NCI-H524 (cell line): ENCODE measurements at regions not wholly inside any gene's neighbourhood (a gene's known extent, or its start where the extent isn't known, plus 50 kb on each side); places are given as distances from the start of the nearest gene placed in this dataset.

ENCODE experiments used
- DNase-seq, 2 experiments: peaks; one replicate each; lab custom pipeline; 2025; lab: John Stamatoyannopoulos, UW

DNA sequence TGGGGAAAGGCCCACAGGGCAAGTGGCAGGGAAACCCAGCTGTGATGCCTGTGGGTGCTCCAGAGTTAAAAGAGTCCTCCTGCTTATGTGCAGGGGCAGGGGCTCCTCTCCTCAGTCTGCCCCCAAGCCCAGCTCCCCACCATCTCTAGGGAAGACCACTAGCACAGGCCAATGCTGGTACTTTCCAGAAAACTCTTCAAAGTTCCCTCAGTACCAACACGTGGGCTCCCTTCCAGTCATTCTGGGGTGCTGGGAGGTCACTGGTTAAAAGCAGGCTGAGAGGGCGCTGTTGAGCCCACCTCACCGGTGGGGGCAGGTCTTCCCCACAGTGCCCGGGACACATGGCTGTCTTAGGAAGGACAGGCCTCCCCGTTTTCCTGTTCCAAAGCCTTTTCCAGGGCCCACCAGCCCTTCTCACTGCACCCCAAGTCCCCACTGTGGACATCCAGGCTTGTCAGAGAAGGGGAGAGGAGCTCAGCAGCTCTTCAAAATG, 154.6 kb downstream of the TRIM29 start:
- no peak for DNase-seq

DNA sequence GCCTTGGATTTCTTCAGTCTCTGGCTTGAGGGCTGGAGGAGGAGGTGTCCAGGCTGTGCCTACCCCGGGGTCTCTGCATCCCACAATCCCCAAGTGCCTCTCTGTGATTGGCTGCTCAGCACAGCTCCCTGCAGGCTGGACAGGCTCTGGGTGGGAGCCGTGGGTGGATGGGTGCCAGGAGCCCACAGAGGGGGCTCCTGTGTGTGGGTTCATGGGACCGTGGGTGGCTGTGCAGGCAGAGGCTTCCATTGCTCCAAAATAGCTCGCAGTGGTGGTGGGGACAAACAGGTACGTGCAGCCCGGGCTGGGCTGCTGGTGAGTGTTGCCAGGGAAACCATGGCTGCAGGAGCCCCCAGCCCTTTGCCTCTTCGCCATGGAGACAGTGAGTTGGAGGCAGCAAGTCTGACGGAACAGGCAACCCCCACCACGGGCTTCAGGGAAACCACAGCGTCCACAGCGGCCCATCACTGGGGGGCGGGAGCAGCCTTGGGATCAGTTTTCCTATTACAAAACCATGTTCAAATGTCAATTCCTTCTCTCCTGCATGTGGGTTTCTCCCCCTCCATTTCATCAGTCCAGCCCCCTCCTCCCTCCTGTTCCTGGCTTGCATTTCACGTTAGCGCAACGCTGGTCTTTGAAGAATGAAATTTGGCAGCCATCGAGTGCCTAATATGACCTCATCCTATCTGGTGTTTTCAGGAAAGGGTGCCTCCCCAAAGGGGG, 155.2 kb downstream of the TRIM29 start:
- DNase-seq, result no peak

DNA sequence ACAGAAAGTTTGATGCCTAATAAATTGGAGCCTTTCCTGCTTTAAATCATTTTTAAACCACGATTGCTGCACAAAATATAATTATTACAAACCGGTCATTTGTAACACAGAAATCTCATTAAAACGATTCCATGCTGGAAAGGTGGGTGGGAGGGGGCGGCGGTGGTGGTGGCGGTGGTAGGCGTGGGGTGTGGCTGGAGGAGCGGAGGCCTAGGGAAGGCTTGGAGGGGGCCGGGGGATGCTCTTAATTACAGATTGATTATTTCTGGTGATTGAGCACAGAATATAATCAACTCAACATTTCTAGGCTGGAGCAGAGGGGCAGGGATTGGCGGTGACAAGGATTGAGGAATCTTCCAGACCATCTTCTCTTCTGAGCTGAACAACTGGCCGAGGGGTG, 157.5 kb downstream of the TRIM29 start:
- DNase-seq, result no peak

DNA sequence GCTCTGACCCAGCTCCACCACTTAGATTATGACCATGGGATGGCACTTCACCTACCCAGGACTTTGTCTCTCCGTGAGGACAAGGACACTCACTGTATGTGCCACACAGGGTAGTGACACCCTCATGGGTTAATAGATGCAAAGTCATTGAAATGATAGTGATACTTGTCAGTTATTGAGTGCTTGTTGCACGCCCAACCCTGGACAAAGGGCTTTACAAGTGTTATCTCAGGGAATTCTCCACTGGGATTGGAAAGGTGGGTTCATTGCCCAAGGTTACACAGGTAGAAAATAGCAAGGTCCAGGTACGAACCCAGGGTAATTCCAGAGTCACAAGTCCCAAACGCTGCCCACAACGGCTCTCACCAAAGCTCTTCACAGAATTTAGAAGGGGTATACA, 158.2 kb downstream of the TRIM29 start:
- no peak for DNase-seq

DNA sequence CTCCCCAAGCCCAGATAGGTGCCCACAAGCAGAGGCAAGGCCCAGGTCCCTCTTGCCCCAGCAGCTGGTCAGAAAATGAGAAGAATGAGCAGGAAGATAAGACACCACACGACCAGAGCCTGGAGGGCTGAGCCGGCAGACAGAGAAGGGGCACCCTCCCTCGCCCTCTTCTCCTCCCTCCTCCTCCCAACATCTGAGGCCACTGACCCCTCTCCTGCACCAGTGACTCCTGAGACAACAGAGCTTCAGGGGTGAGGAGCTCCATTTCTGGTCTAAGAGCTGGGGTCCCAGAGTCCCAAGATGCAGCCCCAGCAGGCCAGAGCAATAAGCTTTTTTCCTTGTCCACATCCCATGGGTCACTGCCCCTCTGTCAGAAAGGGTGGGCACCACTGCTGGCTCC, 159.2 kb downstream of the TRIM29 start:
- DNase-seq, result no peak

DNA sequence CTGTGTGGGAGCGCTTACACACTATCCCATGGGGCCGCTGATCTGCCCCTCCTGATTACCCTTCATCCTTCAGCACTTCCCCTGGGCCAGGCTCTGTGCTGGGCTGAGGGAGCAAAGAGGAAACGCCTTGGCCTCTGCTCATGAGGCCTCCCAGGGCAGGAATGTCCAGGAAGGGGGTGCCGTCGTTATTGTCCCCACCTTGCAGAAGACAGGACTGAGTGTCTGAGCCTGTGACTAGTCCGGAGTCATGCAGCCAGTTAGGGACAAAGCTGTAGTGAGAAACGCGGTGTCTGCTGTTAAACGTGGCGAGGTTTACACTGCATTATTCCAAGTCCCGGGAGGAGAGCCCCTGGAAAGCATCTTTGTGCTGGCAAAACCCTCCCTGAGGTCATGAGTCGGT, 160.0 kb downstream of the TRIM29 start:
- DNase-seq, result no peak

DNA sequence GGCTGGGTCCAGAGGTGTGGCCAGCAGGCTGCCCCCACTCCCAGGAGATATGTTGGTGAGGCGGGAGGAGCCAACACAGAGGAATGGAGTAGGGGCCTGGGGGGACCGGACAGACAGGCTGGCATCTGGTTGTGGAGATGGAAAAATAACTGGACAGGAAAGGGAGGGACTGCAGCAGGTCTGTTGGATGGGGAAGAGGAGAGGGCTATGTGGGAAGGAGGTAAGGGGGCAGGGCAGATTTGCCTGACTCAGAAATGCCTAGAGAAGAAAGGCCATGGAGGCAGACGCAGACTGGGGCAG, 160.4 kb downstream of the TRIM29 start:
- DNase-seq, result no peak

DNA sequence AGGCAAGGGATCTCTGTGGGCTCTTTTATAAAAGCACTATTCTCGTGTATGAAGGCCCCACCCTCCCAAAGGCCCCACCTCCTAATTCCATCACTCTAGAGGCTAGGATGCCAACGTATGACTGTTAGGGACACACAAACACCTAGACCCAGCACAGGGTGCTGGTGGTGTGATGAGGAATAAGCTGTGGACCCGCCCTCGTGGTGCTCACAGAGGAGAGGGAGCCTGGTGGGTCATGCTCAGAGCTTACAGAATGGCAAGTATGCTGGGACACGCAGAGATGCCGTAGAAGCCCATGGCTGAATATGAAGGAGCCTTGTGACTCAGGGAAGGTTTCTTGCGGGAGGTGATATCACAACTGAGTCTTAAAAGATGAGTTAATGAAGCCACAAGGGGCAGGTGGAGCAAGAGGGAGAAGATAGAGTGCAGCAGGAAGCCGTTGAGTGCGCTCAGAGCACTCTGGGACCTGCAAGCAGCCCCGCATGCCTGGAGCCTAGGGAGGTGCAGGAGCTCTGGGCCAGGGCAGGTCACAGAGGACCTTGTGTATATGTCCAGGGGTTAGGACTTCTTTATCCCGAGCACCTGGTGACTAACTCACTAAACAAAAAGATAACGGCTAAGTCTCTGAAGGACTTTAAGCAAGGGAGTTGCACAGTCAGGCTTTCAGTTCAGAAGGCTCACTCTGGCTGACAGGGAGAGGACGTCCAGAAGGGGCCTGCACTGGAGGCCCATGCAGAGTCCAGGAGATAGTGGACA, 160.9 kb downstream of the TRIM29 start:
- no peak for DNase-seq

DNA sequence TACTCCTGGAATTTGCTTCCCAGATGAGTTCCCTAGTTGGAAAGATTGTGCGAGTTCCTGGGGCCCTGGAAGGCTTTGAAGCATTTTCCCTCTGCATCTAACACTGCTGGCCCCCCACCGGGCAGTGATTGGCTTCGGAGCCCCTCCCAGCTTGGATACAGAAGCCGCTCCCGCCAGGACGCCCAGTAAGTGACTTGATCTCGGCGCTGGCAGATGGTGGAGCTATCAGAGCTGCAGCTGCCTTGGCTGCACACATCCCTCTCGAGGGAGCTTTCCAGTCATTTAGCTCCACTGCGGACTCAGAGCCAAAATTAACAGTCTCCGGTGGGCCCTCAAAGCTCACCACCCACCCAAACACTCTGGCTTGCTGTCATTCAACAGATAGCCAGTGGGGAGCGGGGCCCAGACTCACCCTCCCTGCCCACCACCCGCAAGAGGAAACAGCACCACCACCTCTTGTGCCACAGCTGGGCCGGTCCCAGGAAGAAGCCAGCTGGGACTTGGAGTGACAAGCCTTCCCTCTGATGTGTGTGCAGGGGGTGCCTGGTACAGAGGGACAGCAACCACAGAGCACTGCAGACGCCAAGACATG, 162.3 kb downstream of the TRIM29 start:
- DNase-seq, result peak; percentile 89 to 95

DNA sequence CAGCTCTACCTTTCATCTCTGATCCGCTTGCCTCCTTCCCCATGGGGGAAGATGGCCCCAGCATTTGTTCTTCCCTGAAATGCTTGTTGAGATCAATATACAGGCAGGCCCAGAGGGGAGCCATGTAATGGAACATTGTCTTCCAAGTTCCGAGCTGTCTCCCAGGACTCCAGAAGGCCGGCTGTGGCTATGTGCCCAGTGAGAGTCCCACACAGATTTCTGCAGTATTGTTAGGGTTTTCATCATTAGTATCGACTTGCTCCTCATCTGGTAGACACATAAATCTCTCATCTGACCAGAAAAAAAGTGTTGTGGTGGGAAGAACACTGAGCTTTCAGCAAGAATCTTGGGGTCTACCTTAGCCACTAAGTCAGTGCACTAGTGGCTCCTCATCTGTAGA, 163.4 kb downstream of the TRIM29 start:
- DNase-seq, result no peak

DNA sequence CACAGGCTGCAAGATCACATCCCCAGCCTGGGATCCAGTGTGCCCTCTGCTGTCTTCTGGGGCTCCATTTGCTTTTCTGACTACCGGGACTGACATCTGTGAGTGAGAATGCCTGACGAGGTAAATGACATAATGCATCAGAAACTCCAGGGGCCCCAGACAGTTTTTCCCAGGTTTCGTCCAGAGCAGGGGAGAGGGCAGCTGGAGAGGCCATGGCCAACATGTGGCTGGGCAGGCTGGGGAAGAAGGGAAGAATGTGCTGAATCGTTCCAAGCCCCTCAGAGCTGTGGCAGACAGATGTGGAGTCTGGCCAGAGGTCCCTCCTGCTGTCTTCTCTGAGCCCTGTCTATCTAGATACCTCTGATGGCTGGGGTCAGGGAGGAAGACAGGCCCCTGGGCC, 163.9 kb downstream of the TRIM29 start:
- DNase-seq, result peak in 1 of 2 experiments; percentile 6

DNA sequence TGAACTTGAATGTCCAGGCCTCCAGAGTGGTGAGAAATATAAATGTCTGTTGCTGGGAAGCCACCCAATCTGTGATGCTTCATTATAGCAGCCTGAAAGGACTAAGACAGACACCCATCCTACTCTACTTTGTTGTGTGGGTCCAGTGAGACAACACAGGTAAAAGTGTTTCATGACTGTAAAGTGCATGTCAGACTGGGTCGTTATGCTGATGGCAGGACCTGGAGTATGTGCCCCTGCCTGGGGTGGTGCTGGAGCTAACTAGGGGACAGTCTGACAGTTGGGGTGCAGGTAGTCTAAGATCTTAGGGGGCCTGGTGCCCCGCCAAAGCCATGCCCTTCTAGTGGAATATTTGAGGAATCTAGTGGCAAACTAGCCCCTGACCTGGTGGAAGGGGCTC, 165.6 kb downstream of the TRIM29 start:
- no peak for DNase-seq

DNA sequence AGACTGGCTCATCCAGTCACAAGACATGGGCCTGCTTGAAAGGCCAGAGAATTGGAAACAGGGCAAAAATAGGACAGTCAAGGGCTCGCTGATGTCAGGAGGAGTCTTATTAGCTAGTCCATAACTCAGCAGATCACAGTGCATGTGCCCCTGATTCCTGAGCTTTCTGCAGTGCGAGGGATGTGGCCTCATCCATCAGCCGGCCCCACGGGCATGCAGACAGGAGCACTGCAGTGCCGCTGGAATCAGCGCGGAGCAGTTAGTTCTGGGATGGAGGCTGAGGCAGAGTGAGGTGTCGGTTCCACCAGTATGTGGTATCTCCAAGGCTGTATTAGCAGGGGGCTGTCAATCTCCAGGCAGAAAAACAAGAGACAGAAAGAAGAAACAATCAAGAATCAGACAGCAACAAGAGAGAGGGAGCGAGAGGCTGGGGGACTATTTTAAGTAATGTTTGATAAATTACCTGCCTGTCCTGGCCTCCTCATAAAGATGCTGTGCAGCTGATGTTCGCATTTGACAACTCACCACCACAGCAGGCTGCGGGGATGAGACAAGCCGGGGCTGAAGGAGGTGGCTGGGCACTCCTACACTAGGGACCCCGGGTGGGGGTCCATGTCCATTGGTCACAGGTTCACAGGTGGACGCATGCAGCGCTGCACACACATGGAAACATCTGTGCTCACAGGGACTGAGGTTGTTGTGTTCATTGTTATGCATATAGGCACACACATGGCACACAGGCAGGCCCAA, 167.2 kb downstream of the TRIM29 start:
- DNase-seq, result no peak

DNA sequence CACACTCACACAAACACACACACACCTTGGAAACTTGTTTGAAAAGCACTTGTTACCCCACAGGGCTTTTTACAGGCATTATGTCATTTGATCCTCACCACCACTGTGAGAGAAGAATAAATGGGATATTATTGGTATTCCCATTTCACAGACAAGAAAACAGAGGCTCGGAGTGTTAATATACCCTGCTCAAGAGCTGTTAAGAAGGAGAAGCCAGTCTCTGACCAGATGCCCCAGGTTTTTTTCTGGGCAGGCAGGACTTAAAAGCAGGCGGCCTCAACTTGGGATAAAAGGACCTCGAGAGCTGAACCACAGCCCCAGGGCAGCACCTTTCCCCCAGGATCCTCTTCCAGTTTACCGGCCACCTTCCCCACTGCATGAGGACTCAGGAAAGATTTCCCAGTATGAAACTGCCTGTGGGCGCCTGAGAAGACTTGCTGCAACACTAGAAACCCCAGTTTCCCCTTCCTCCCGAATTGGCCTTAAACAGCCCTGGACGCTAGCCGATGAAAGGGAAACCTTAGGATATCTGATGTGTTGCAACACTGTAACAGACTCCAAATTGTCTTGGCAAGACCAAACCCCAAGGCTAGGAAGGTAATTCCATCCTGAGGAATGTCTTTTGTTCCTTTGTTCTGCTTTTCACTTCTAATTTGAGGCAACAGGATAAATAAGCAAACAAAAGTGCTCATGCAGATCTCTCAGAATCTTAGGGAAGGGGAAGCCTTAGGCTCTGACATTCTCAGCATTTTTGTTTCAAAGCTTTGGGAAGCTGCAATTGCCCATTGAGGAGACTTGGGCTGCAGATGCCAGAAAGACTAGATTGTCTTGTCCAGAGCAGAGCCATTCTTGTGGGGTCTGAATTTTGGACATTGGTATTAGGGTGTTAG, 173.5 kb downstream of the TRIM29 start:
- DNase-seq, result no peak

DNA sequence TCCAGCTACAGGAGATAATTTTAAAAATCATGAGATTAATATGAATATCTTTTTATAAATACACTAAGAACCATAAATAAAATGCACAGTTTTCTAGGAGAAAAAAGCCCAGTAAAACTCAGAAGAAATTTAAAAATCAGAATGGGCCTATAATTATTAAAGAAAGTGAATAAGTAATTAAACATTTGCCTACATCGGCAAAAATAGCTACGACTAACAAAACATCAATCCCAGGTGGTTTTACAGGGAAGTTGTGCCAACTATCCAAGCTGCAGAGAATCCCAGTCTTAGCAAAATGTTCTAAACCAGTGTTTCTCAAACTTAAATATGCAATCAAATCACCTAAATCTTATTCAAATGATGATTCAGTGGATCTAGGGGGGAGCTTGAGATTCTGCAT, 180.0 kb downstream of the TRIM29 start:
- DNase-seq, result no peak

DNA sequence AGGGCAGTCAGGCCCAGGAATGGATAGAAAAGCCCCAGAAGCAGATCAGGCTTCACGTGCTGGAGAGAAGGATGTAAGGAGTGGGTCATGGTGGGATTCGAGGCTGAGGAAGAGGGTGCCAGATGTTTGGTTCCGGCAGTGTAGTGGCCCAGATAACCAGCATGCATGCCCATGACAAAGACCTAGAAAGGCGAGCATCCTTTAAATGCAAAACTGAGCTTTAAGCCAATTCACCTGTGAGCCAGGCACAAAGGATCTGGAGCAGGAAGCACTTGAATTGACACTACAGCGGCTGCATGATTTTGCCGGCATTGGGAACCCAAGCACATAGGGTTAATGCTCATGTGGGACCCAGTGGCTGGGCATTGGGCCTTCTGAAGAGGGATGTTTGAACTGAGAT, 185.5 kb downstream of the TRIM29 start:
- no peak for DNase-seq

DNA sequence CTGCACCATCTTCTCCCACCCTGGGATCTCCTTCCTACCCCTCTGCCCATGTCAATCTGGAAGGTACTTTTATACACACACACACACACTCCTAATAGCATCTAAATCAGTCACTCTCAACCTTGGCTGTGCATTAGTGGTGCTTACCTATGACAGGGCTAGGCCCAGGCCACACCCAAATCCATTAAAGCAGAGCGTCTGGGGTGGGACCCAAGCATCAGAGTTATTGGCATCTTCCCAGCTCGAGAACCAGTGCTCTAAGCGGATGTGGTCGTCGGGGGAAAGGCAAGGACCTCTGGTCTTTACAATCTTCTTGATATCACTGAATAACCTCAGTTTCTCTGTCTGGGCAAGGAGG, 194.6 kb downstream of the TRIM29 start:
- no peak for DNase-seq

DNA sequence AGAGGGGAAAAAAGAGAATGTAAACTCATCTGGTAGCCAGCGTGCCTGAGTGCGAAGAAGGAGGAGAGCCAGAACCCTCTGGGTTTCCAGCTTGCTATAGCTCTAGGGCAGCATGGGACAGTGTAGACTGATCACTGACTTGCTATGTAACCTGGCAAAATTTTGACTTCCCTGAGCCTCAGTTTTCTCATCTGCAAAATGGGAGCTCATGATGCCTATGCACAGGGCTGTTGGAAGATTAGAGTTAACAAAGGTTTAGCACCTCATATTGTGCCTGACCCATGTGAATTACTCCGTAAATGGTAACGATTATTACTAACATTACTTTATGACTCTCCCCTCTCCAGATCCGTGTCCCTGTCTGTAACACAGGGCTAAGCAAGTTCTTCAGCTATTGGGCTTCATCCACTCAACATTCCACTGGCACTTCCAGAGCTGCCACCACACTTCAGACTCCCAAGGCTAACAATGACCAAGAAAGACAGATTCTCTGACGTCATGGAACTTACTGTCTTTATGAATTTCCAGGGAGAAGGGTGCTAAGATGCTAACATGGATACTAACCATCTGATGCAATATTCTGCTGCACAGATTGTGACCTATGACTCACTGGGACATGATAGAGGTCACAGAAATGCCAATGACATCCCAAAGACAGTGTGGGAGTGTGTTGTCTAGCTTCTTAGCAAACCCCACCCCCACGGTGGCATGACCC, 195.2 kb downstream of the TRIM29 start:
- DNase-seq, result no peak

DNA sequence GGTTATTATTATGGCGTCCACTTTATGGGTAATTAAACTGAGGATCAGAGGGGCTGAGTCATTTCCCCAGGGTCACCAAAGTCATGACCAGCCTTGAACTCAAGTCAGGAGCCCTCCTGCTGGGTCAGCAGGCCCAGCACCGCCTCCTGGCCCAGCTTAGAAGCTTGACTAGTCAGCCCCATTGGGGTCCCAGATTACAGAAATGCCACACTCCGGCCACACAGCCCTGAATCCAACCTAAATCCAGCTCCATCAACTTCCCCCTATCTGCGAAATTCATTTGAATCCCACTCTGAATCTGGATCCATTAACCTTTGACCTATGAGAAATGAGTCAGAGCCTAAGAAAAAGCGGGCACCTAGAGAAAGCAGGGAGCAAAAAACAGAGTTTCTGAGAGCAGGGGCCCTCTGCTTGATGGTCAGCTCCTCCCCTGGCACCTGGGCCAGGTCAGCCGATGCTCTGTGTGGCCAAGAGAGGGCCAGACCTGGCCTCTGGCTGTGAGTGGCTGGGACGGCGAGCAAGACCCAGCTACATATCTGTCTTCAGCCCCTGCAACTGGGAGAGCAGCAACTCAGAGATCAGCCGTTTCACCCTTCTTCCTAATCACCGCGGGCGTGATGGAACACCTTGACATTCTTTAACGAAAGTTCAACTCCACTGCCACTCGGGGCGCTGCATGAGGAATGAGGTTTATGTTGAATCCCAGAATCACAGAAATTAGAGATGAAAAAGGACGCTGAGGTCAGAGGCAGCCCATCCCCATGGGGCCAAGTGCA, 196.1 kb downstream of the TRIM29 start:
- no peak for DNase-seq

DNA sequence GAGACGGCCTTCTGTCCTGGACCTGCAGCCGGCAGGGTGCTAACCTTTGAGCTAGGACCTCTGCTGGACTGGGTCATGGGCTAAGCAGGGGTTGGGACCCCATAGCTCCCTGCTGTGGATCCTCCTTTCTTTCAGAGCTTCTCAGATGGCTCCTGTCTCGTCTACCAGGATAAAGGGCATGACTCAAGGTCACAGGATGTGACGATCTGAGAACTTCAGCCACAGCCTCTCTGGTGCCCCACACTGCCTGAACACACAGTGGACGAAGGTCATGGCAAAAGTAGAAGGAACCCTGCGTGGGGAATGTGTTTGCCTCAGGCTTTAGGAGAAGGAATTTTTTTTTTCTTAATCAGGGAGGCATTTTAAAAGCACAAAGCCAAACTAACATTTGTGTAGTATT, 196.7 kb downstream of the TRIM29 start:
- no peak for DNase-seq
